HepG2 (cell line): ENCODE measurements at regions not wholly inside any gene's neighbourhood (a gene's known extent, or its start where the extent isn't known, plus 50 kb on each side); places are given as distances from the start of the nearest gene placed in this dataset.

Experiments used
- ASH2L ChIP-seq: fragments of 300-600, 200-600 bp; sonication (generic); IDR thresholded peaks from 2 replicates; pipeline ENCODE4 v1.7.0; 2017; ENCODE audit warnings: low read depth, mild to moderate bottlenecking, moderate library complexity, mixed read lengths, low read length; ENCODE audit not compliant: insufficient read length
- CCDC6 ChIP-seq: sonication (generic); formaldehyde crosslinking; IDR thresholded peaks from 2 replicates; pipeline ENCODE4 v1.8.1; 2022; ENCODE audit warnings: mild to moderate bottlenecking, missing genetic modification reagents, moderate library complexity
- ELK4 ChIP-seq: sonication (generic); formaldehyde crosslinking; IDR thresholded peaks from 2 replicates; pipeline ENCODE4 v1.9.0; 2021; ENCODE audit warnings: missing genetic modification reagents, borderline replicate concordance
- FOXP1 ChIP-seq, 2 experiments: fragments of 450-650 bp in 1 of 2; IDR thresholded peaks; 2 replicates each; pipeline ENCODE4 v1.6.1; 2017 to 2018; ENCODE audit warnings: antibody characterized with exemption in 1 of 2
- HDAC2 ChIP-seq: sonication (generic); formaldehyde crosslinking; IDR thresholded peaks from 2 replicates; pipeline ENCODE4 v1.4.0; 2020; ENCODE audit warnings: missing genetic modification reagents
- HNRNPL ChIP-seq: fragments of 200-400 bp; formaldehyde crosslinking; IDR thresholded peaks from 2 replicates; pipeline ENCODE4 v1.6.1; 2017; ENCODE audit warnings: mild to moderate bottlenecking, low read depth, low read length
- KDM2A ChIP-seq: sonication (generic); formaldehyde crosslinking; IDR thresholded peaks from 2 replicates; pipeline ENCODE4 v1.4.0; 2020; ENCODE audit warnings: low read depth, missing genetic modification reagents, borderline replicate concordance
- KLF13 ChIP-seq: sonication (generic); formaldehyde crosslinking; IDR thresholded peaks from 2 replicates; pipeline ENCODE4 v1.4.0; 2020; ENCODE audit warnings: mild to moderate bottlenecking, missing genetic modification reagents
- MTA1 ChIP-seq: sonication (generic); formaldehyde crosslinking; IDR thresholded peaks from 2 replicates; pipeline ENCODE4 v1.4.0; 2020; ENCODE audit warnings: missing genetic modification reagents, mild to moderate bottlenecking, borderline replicate concordance
- MXD4 ChIP-seq: IDR thresholded peaks from 2 replicates; pipeline ENCODE4 v1.6.1; 2016; ENCODE audit warnings: mild to moderate bottlenecking, missing biosample characterization, missing genetic modification reagents
- NBN ChIP-seq: fragments of 450-650 bp; conservative IDR thresholded peaks from 2 replicates; pipeline ENCODE4 v1.6.1; 2017
- NCOA5 ChIP-seq: sonication (generic); formaldehyde crosslinking; IDR thresholded peaks from 2 replicates; pipeline ENCODE4 v1.4.0; 2020; ENCODE audit warnings: missing genetic modification reagents
- PITX1 ChIP-seq: sonication (generic); formaldehyde crosslinking; IDR thresholded peaks from 2 replicates; pipeline ENCODE4 v1.5.1; 2020; ENCODE audit warnings: mild to moderate bottlenecking, missing genetic modification reagents
- SMAD9 ChIP-seq: sonication (generic); formaldehyde crosslinking; IDR thresholded peaks from 2 replicates; pipeline ENCODE4 v1.5.1; 2020; ENCODE audit warnings: mild to moderate bottlenecking, missing genetic modification reagents
- SRSF1 ChIP-seq: fragments of 200-400 bp; formaldehyde crosslinking; optimal IDR thresholded peaks from 2 replicates; pipeline ENCODE3; 2017; ENCODE audit warnings: mild to moderate bottlenecking, low read depth, low read length, moderate library complexity
- SYNCRIP ChIP-seq: fragments of 200-400 bp; formaldehyde crosslinking; IDR thresholded peaks from 2 replicates; pipeline ENCODE4 v1.6.1; 2018; ENCODE audit warnings: mild to moderate bottlenecking, low read depth, low read length; ENCODE audit not compliant: insufficient read depth
- TAF15 ChIP-seq: fragments of 200-400 bp; formaldehyde crosslinking; IDR thresholded peaks from one replicate; pipeline ENCODE4 v1.6.1; 2018; ENCODE audit warnings: mild to moderate bottlenecking, low read depth, low read length; ENCODE audit not compliant: poor library complexity, severe bottlenecking
- XRCC5 ChIP-seq: fragments of 200-400 bp; formaldehyde crosslinking; optimal IDR thresholded peaks from 2 replicates; pipeline ENCODE3; 2017; ENCODE audit warnings: mild to moderate bottlenecking, low read length
- ZFP90 ChIP-seq: sonication (generic); formaldehyde crosslinking; IDR thresholded peaks from 2 replicates; pipeline ENCODE4 v1.8.0; 2022; ENCODE audit warnings: missing genetic modification reagents, mild to moderate bottlenecking, inconsistent platforms, borderline replicate concordance
- ZNF264 ChIP-seq: sonication (generic); formaldehyde crosslinking; IDR thresholded peaks from 2 replicates; pipeline ENCODE4 v1.4.0; 2020; ENCODE audit warnings: missing genetic modification reagents
- ZNF547 ChIP-seq: sonication (generic); formaldehyde crosslinking; IDR thresholded peaks from 2 replicates; pipeline ENCODE4 v1.5.1; 2020; ENCODE audit warnings: mild to moderate bottlenecking, missing genetic modification reagents
- ZNF589 ChIP-seq: sonication (generic); formaldehyde crosslinking; conservative IDR thresholded peaks from 2 replicates; pipeline ENCODE4 v1.8.0; 2022; ENCODE audit warnings: mild to moderate bottlenecking, moderate library complexity, missing genetic modification reagents
- ZNF605 ChIP-seq: sonication (generic); formaldehyde crosslinking; IDR thresholded peaks from 2 replicates; pipeline ENCODE4 v1.8.0; 2022; ENCODE audit warnings: mild to moderate bottlenecking, missing genetic modification reagents
- ZNF672 ChIP-seq: sonication (generic); formaldehyde crosslinking; IDR thresholded peaks from 2 replicates; pipeline ENCODE4 v1.8.1; 2022; ENCODE audit warnings: missing genetic modification reagents
- TF ChIP-seq, protein P1 (sequence below): sonication (generic); formaldehyde crosslinking; IDR thresholded peaks from 2 replicates; pipeline ENCODE4 v1.5.1; 2020; ENCODE audit warnings: mild to moderate bottlenecking, missing genetic modification reagents
- TF ChIP-seq, protein P2 (sequence below): sonication (generic); formaldehyde crosslinking; IDR thresholded peaks from 2 replicates; pipeline ENCODE4 v1.5.0; 2020; ENCODE audit warnings: mild to moderate bottlenecking, missing genetic modification reagents

GRCh38 chr5:139733698-139734538 is 61.7 kb upstream of the PSD2 start (continued):
- peak; percentile 65; the same call in 1 of the 2 replicates for TF ChIP-seq ZFP90 (CRISPR knock-in tag)
- TF ChIP-seq NCOA5 (CRISPR knock-in tag), result no peak
- no peak for TF ChIP-seq SYNCRIP
- peak; percentile 79; the same call in 1 of the 2 replicates for TF ChIP-seq PITX1 (CRISPR knock-in tag)
- no peak for TF ChIP-seq NBN
- TF ChIP-seq ZNF589 (CRISPR knock-in tag), result peak; percentile 83; the same call in 1 of the 2 replicates
- TF ChIP-seq MTA1 (CRISPR knock-in tag), result peak; percentile 97
- peak; percentile 69 for TF ChIP-seq MXD4
- TF ChIP-seq ELK4 (CRISPR knock-in tag), result no peak
- TF ChIP-seq KDM2A (CRISPR knock-in tag), result peak; percentile 31; the same call in 1 of the 2 replicates
- TF ChIP-seq ZNF605 (CRISPR knock-in tag), result peak; percentile 72; the same call in 1 of the 2 replicates
- peak; percentile 63; the same call in 1 of the 2 replicates for TF ChIP-seq CCDC6 (CRISPR knock-in tag)
- TF ChIP-seq SMAD9, result no peak
- TF ChIP-seq FOXP1 (IDR thresholded peaks at IDR 0.05), result no peak
- peak; percentile 41; the same call in 1 of the 2 replicates for TF ChIP-seq FOXP1 (CRISPR knock-in tag; IDR thresholded peaks at IDR 0.05)
- TF ChIP-seq ZNF547 (CRISPR knock-in tag), result no peak; the same call in 1 of the 2 replicates
- TF ChIP-seq, protein P1, sequence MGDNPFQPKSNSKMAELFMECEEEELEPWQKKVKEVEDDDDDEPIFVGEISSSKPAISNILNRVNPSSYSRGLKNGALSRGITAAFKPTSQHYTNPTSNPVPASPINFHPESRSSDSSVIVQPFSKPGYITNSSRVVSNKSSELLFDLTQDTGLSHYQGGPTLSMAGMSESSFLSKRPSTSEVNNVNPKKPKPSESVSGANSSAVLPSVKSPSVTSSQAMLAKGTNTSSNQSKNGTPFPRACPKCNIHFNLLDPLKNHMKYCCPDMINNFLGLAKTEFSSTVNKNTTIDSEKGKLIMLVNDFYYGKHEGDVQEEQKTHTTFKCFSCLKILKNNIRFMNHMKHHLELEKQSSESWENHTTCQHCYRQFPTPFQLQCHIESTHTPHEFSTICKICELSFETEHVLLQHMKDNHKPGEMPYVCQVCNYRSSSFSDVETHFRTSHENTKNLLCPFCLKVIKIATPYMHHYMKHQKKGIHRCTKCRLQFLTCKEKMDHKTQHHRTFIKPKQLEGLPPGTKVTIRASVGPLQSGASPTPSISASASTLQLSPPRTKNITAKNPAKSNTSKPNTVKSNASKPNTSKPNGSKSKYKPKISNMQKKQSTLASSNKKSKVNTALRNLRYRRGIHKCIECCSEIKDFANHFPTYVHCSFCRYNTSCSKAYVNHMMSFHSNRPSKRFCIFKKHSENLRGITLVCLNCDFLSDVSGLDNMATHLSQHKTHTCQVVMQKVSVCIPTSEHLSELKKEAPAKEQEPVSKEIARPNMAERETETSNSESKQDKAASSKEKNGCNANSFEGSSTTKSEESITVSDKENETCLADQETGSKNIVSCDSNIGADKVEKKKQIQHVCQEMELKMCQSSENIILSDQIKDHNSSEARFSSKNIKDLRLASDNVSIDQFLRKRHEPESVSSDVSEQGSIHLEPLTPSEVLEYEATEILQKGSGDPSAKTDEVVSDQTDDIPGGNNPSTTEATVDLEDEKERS, result no peak; the same call in 1 of the 2 replicates
- peak; percentile 88 for TF ChIP-seq ZNF264 (CRISPR knock-in tag)
- no peak for TF ChIP-seq KLF13 (CRISPR knock-in tag)
- TF ChIP-seq ZNF672, result no peak
- TF ChIP-seq HDAC2, result peak; percentile 93
- TF ChIP-seq, protein P2, sequence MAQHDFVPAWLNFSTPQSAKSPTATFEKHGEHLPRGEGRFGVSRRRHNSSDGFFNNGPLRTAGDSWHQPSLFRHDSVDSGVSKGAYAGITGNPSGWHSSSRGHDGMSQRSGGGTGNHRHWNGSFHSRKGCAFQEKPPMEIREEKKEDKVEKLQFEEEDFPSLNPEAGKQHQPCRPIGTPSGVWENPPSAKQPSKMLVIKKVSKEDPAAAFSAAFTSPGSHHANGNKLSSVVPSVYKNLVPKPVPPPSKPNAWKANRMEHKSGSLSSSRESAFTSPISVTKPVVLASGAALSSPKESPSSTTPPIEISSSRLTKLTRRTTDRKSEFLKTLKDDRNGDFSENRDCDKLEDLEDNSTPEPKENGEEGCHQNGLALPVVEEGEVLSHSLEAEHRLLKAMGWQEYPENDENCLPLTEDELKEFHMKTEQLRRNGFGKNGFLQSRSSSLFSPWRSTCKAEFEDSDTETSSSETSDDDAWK (CRISPR knock-in tag), result no peak
- peak; percentile 55 for TF ChIP-seq SRSF1
- peak; percentile 99 for TF ChIP-seq HNRNPL
- peak; percentile 37 for TF ChIP-seq ASH2L
- TF ChIP-seq TAF15, result peak; percentile 76
- peak; percentile 73 for TF ChIP-seq XRCC5
